MM.1S (cell line): ENCODE measurements at regions not wholly inside any gene's neighbourhood (a gene's known extent, or its start where the extent isn't known, plus 50 kb on each side); places are given as distances from the start of the nearest gene placed in this dataset.

Source experiments
- DNase-seq: peaks from one replicate; pipeline ENCODE4 v3.0.0-alpha.2; 2015
- H2AFZ ChIP-seq: fragments of 300-600 bp; sonication (generic); 2 replicates; pipeline ENCODE4 v1.6.0; 2016; ENCODE audit warnings: antibody characterized with exemption, low read length
- H3F3A ChIP-seq: fragments of 300-600 bp; sonication (generic); 2 replicates; pipeline ENCODE4 v1.6.1; 2016; ENCODE audit warnings: mild to moderate bottlenecking, antibody characterized with exemption, low read length, moderate library complexity, mixed read lengths; ENCODE audit not compliant: insufficient read depth
- H3K27ac ChIP-seq: fragments of 300-600 bp; sonication (generic); 2 replicates; pipeline ENCODE4 v1.5.1; 2016; ENCODE audit warnings: mild to moderate bottlenecking, low read length
- H3K27me3 ChIP-seq: fragments of 300-600 bp; sonication (generic); replicated peaks from 2 replicates; pipeline ENCODE4 v1.6.0; 2016; ENCODE audit warnings: low read length; ENCODE audit not compliant: insufficient read depth
- H3K36me3 ChIP-seq: fragments of 300-600 bp; sonication (generic); replicated peaks from 2 replicates; pipeline ENCODE4 v1.6.1; 2016; ENCODE audit warnings: mild to moderate bottlenecking, low read length, mixed read lengths; ENCODE audit not compliant: insufficient read depth
- H3K4me1 ChIP-seq: fragments of 300-600 bp; sonication (generic); 2 replicates; pipeline ENCODE4 v1.6.1; 2016; ENCODE audit warnings: low read length, mixed read lengths
- H3K4me2 ChIP-seq: fragments of 300-600 bp; sonication (generic); 2 replicates; pipeline ENCODE4 v1.6.0; 2016; ENCODE audit warnings: low read depth, low read length
- H3K4me3 ChIP-seq: fragments of 300-600 bp; sonication (generic); 2 replicates; pipeline ENCODE4 v1.5.1; 2016; ENCODE audit warnings: low read length, mixed read lengths
- H3K79me2 ChIP-seq: fragments of 300-600 bp; sonication (generic); 2 replicates; pipeline ENCODE4 v1.6.1; 2016; ENCODE audit warnings: mixed run types, low read length, mixed read lengths
- H3K9ac ChIP-seq: fragments of 300-600 bp; sonication (generic); 2 replicates; pipeline ENCODE4 v1.6.1; 2016; ENCODE audit warnings: low read length, mixed read lengths
- H3K9me2 ChIP-seq: fragments of 300-600 bp; sonication (generic); replicated peaks from 2 replicates; pipeline ENCODE4 v1.6.1; 2016; ENCODE audit warnings: mild to moderate bottlenecking, low read length, mixed read lengths; ENCODE audit not compliant: insufficient read depth
- H3K9me3 ChIP-seq: fragments of 300-600 bp; sonication (generic); replicated peaks from 2 replicates; pipeline ENCODE4 v1.6.1; 2016; ENCODE audit warnings: mild to moderate bottlenecking, low read length, mixed read lengths; ENCODE audit not compliant: insufficient read depth
- H4K20me1 ChIP-seq: fragments of 300-600 bp; sonication (generic); 2 replicates; pipeline ENCODE4 v1.6.1; 2016; ENCODE audit warnings: mild to moderate bottlenecking, low read length, moderate library complexity, mixed read lengths; ENCODE audit not compliant: insufficient read depth
- EZH2 ChIP-seq: fragments of 300-600 bp; sonication (generic); optimal IDR thresholded peaks from 2 replicates; pipeline ENCODE3; 2017; ENCODE audit warnings: low read depth, mild to moderate bottlenecking, antibody characterized with exemption, low read length, mixed read lengths
- EZH2phosphoT487 ChIP-seq: fragments of 300-600 bp; sonication (generic); IDR thresholded peaks from 2 replicates; pipeline ENCODE4 v1.6.1; 2018; ENCODE audit warnings: antibody characterized with exemption, low read length
- TF ChIP-seq, protein P1 (sequence below): fragments of 300-600 bp; sonication (generic); IDR thresholded peaks from 2 replicates; pipeline ENCODE4 v1.5.1; 2016; ENCODE audit warnings: antibody characterized with exemption, low read length, mixed read lengths

DNA sequence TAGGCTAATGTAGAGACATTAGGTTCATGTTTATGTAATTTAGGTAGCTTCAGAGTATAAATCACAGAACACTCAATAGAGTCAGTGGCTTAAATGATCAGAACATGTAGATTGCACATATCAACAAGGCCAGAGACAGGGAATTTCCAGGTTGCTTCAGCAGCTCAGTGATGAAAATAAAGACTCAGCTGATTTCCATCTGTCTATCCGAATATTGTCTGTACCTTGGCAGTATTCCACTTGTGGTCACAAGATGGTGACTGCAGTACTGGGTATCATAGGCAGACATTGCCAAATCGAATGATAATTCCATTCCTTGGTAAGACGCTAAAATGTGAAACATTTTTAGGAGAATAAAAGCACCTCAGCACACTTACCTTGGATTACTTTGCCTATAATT is 702.2 kb downstream of the MAT2B start:
- no peaks in the 10 kb centered on the region for H3K36me3 ChIP-seq
- no peak overlapping the region for H3K4me2 ChIP-seq

DNA sequence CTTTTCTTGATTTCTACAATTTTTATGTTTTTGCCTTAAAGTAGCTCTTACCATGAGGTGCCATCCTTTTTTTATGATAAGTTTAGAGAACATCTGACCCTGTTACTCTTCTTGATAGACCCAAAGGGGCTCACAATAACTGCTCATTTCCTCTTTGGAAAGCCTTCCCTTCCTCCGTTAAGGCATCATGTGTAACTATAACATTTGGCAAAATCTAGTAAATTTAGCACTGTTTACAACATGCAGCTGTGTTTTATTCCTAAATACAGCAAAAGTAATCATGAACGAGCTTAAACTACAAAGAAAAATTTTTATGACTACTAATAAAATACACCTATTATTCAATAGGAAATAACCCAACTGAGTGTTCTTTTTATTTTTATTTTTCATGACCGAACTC is 705.1 kb downstream of the MAT2B start:
- no peaks in the 10 kb centered on the region for H3F3A ChIP-seq
- H3K36me3 ChIP-seq = no peaks in the 10 kb centered on the region
- H3K4me3 ChIP-seq = no peak overlapping the region
- DNase-seq = no peak
- H3K9me2 ChIP-seq = no peaks in the 10 kb centered on the region
- H4K20me1 ChIP-seq = no peaks in the 10 kb centered on the region
- H3K27me3 ChIP-seq = no peaks in the 10 kb centered on the region
- TF ChIP-seq, protein P1, sequence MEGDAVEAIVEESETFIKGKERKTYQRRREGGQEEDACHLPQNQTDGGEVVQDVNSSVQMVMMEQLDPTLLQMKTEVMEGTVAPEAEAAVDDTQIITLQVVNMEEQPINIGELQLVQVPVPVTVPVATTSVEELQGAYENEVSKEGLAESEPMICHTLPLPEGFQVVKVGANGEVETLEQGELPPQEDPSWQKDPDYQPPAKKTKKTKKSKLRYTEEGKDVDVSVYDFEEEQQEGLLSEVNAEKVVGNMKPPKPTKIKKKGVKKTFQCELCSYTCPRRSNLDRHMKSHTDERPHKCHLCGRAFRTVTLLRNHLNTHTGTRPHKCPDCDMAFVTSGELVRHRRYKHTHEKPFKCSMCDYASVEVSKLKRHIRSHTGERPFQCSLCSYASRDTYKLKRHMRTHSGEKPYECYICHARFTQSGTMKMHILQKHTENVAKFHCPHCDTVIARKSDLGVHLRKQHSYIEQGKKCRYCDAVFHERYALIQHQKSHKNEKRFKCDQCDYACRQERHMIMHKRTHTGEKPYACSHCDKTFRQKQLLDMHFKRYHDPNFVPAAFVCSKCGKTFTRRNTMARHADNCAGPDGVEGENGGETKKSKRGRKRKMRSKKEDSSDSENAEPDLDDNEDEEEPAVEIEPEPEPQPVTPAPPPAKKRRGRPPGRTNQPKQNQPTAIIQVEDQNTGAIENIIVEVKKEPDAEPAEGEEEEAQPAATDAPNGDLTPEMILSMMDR = no peak
- no peak for TF ChIP-seq EZH2
- no peak for TF ChIP-seq EZH2phosphoT487
- no peak overlapping the region for H3K9ac ChIP-seq
- no peak overlapping the region for H3K27ac ChIP-seq
- no peak overlapping the region for H2AFZ ChIP-seq
- no peak overlapping the region for H3K4me2 ChIP-seq
- no peaks in the 10 kb centered on the region for H3K9me3 ChIP-seq
- H3K79me2 ChIP-seq = no peaks in the 10 kb centered on the region
- H3K4me1 ChIP-seq = no peaks in the 10 kb centered on the region

More for the DNA sequence above, 702.2 kb downstream of the MAT2B start:
- no peaks in the 10 kb centered on the region for H3K9me2 ChIP-seq
- H3K79me2 ChIP-seq = no peaks in the 10 kb centered on the region
- H3K4me3 ChIP-seq = no peak overlapping the region
- no peaks in the 10 kb centered on the region for H4K20me1 ChIP-seq
- no peaks in the 10 kb centered on the region for H3K27me3 ChIP-seq
- no peaks in the 10 kb centered on the region for H3K4me1 ChIP-seq
- no peaks in the 10 kb centered on the region for H3F3A ChIP-seq
- H3K9ac ChIP-seq = no peak overlapping the region
- no peak overlapping the region for H3K27ac ChIP-seq
- no peak overlapping the region for H2AFZ ChIP-seq
- TF ChIP-seq EZH2 (no peak), EZH2phosphoT487 (no peak)
- TF ChIP-seq, protein P1 = no peak
- no peaks in the 10 kb centered on the region for H3K9me3 ChIP-seq
- no peak for DNase-seq

DNA sequence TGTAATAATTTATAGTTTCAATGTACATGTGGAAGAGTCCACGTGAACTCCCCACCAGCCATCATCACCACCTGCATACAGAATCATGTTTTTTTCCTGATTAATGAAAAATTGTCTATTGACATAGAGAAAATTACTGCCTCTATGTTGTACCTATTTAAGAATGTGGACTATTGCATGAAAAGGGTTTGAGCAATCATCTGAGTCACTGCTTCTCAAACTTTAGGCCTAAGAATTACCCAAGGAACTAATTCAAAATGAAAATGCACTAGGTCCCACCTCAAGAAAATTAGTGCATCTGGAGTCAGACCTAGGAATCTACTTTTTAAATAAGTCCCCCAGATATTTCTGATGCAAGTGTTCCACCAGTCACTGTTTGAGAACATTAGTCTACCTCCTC is 709.3 kb downstream of the MAT2B start:
- Histone ChIP-seq H3K27ac (no peak overlapping the region), H4K20me1 (no peaks in the 10 kb centered on the region), H3K9me3 (no peaks in the 10 kb centered on the region), H3K4me1 (no peaks in the 10 kb centered on the region), H3K79me2 (no peaks in the 10 kb centered on the region), H3K27me3 (no peaks in the 10 kb centered on the region), H3K9ac (no peak overlapping the region), H3K4me3 (no peak overlapping the region), H3K9me2 (no peaks in the 10 kb centered on the region), H2AFZ (no peak overlapping the region), H3K36me3 (no peaks in the 10 kb centered on the region), H3K4me2 (no peak overlapping the region), H3F3A (no peaks in the 10 kb centered on the region)
- TF ChIP-seq EZH2 = no peak
- no peak for TF ChIP-seq EZH2phosphoT487
- TF ChIP-seq, protein P1 = no peak
- no peak for DNase-seq
